Adipocyte (in vitro differentiated cells): ENCODE measurements at regions not wholly inside any gene's neighbourhood (a gene's known extent, or its start where the extent isn't known, plus 50 kb on each side); places are given as distances from the start of the nearest gene placed in this dataset.

Experiments
- DNase-seq: peaks from one replicate; pipeline ENCODE4 v3.0.0-alpha.2; 2015; ENCODE audit warnings: low read depth
- H3K27me3 ChIP-seq: replicated peaks from 2 replicates; pipeline ENCODE4 v1.7.0; 2013; ENCODE audit warnings: mild to moderate bottlenecking, low read length, moderate library complexity; ENCODE audit not compliant: control insufficient read depth, insufficient read depth
- H3K36me3 ChIP-seq: 2 replicates; pipeline ENCODE4 v1.7.0; 2013; ENCODE audit warnings: low read length, mild to moderate bottlenecking, moderate library complexity; ENCODE audit not compliant: control insufficient read depth, insufficient read depth, severe bottlenecking
- H3K4me1 ChIP-seq: 2 replicates; pipeline ENCODE4 v1.7.0; 2013; ENCODE audit warnings: mild to moderate bottlenecking, low read length, moderate library complexity; ENCODE audit not compliant: control insufficient read depth, insufficient read depth
- H3K4me3 ChIP-seq: 2 replicates; pipeline ENCODE4 v1.7.0; 2013; ENCODE audit warnings: mild to moderate bottlenecking, low read length, moderate library complexity
- H3K9ac ChIP-seq: 2 replicates; pipeline ENCODE4 v1.7.0; 2013; ENCODE audit warnings: mild to moderate bottlenecking, low read length, moderate library complexity
- H3K9me3 ChIP-seq: 2 replicates; pipeline ENCODE4 v1.7.0; 2013; ENCODE audit warnings: mild to moderate bottlenecking, low read length, moderate library complexity; ENCODE audit not compliant: control insufficient read depth

GRCh38 chr6:47135772-47136171 is 93.6 kb upstream of the ADGRF1 start:
- Histone ChIP-seq H3K27me3 (no peaks in the 10 kb centered on the region), H3K9ac (no peak overlapping the region), H3K4me3 (no peak overlapping the region), H3K9me3 (no peaks in the 10 kb centered on the region), H3K4me1 (peaks cover 28% of the 10 kb centered on the region), H3K36me3 (no peaks in the 10 kb centered on the region)
- peak; percentile 78 for DNase-seq

DNA sequence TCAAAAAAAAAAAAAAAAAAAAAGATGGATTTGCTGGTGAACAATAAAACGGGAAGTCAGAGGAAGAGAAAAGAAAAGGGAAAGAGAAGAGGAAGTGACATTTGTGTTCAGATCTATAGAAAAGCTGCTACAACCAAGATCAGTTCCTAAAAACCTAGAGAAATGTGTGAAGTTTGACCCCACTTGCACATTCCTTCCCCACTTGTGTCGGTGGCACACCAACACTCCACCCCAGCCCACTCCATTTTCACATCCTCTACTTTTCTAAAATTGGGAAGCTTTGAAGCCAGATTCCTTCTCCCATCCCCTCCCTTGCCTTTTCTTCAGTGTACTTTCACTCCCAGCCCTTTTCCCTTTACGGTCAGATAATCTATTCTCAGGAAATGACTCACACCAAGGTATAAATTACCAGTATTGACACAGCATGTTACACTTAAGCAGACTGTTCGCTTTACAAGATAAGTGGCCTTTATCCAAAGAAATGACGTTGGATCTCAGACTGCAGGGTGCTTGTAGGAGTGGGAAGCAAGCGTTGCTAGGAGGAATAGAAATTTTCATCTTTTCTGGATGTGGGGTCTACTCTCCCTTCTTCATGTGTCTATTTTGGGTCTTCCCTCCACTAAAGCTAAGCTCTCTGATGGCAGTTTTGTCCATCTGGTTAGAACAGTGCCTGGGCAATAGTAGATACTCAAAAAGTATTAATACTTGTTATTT is 92.5 kb upstream of the ADGRF1 start:
- H3K36me3 ChIP-seq: no peaks in the 10 kb centered on the region
- DNase-seq: peak; percentile 90
- peak overlapping the region; percentile 42 for H3K4me3 ChIP-seq
- H3K4me1 ChIP-seq: peaks cover 36% of the 10 kb centered on the region
- H3K9ac ChIP-seq: peak overlapping the region; percentile 27
- H3K27me3 ChIP-seq: no peaks in the 10 kb centered on the region
- H3K9me3 ChIP-seq: no peaks in the 10 kb centered on the region

DNA sequence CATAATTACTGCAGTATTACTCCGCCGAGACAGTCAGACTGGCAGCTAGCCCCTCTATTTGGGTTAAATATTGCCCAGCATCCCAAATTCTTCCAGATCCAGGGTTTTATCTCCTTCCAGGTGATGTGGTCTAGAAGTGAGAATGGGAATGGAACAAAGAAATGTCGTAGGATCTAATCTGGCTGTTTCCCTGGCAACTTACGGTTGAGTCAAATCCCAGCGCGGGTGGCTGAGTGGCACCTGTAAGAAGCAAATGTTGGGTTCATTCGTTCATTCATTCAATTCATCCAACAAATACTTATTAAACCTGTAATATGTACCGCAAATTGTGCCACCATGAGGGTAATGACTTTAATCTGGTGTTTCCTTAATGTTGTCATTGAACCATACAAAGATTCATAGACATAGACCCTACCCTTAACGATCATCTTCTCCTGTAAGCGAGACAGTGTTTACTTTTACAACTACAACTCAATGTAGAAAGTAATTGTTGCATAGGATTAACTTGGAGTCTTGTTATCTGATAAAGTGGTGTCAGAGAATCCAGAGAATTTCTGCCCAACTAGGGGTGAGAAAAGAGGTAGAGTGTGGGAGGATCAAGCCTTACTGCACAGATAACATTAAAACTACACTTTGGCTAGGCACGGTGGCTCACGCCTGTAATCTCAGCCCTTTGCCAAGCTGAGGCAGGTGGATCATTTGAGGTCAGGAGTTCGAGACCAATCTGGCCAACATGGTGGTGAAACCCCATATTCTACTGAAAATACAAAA is 91.3 kb upstream of the ADGRF1 start:
- Histone ChIP-seq H3K9me3 (no peaks in the 10 kb centered on the region), H3K4me1 (peaks cover 38% of the 10 kb centered on the region), H3K9ac (no peak overlapping the region), H3K4me3 (no peak overlapping the region), H3K27me3 (no peaks in the 10 kb centered on the region), H3K36me3 (no peaks in the 10 kb centered on the region)
- no peak for DNase-seq

- DNase-seq: no peak
- peaks cover 31% of the 10 kb centered on the region for H3K4me1 ChIP-seq
- H3K36me3 ChIP-seq: no peaks in the 10 kb centered on the region
- no peaks in the 10 kb centered on the region for H3K9me3 ChIP-seq
- H3K9ac ChIP-seq: no peak overlapping the region
- H3K4me3 ChIP-seq: no peak overlapping the region
- no peaks in the 10 kb centered on the region for H3K27me3 ChIP-seq
These were observed 90.6 kb upstream of the ADGRF1 start for GRCh38 chr6:47132724-47133123.

GRCh38 chr6:47131773-47132172 is 89.6 kb upstream of the ADGRF1 start:
- Histone ChIP-seq H3K4me3 (no peak overlapping the region), H3K9ac (no peak overlapping the region), H3K4me1 (peaks cover 37% of the 10 kb centered on the region), H3K9me3 (no peaks in the 10 kb centered on the region), H3K27me3 (no peaks in the 10 kb centered on the region), H3K36me3 (no peaks in the 10 kb centered on the region)
- no peak for DNase-seq

GRCh38 chr6:47130086-47130485 is 88.0 kb upstream of the ADGRF1 start:
- Histone ChIP-seq H3K36me3 (no peaks in the 10 kb centered on the region), H3K9ac (peak overlapping the region; percentile 0), H3K9me3 (no peaks in the 10 kb centered on the region), H3K4me1 (peaks cover 39% of the 10 kb centered on the region), H3K4me3 (no peak overlapping the region), H3K27me3 (no peaks in the 10 kb centered on the region)
- DNase-seq: no peak

GRCh38 chr6:47129129-47129528 is 87.0 kb upstream of the ADGRF1 start:
- Histone ChIP-seq H3K9ac (no peak overlapping the region), H3K27me3 (no peaks in the 10 kb centered on the region), H3K36me3 (no peaks in the 10 kb centered on the region), H3K4me1 (peaks cover 31% of the 10 kb centered on the region), H3K9me3 (no peaks in the 10 kb centered on the region), H3K4me3 (no peak overlapping the region)
- DNase-seq: no peak

- Histone ChIP-seq H3K4me1 (peaks cover 31% of the 10 kb centered on the region), H3K9ac (peak overlapping the region; percentile 33), H3K36me3 (no peaks in the 10 kb centered on the region), H3K27me3 (no peaks in the 10 kb centered on the region), H3K4me3 (peak overlapping the region; percentile 20), H3K9me3 (no peaks in the 10 kb centered on the region)
- DNase-seq: no peak
These were observed 84.7 kb upstream of the ADGRF1 start for GRCh38 chr6:47126647-47127391.

- no peak for DNase-seq
- H3K27me3 ChIP-seq: no peaks in the 10 kb centered on the region
These were observed 76.5 kb upstream of the ADGRF1 start for GRCh38 chr6:47118611-47119010.

DNA sequence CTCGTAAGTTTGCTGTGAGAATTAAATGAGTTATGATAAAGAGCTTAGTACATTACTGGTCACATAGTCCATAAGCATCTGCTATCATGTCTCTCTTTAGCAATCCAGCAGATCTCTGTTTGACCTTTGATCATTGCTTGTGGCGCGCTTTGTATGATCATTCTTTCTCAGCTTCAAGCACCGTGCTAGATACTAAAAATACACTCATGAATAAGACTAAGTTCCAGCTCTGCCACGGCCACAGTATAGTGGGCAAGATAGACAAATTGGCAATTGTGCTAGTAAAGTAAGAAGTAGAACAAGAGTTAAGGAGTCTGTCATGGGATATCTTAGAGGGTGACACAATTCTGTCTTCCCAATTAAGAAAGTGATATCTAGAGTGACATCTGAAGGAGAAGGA is 75.2 kb upstream of the ADGRF1 start:
- Histone ChIP-seq H3K4me1 (peaks cover 3% of the 10 kb centered on the region), H3K9ac (no peak overlapping the region), H3K36me3 (no peaks in the 10 kb centered on the region), H3K9me3 (no peaks in the 10 kb centered on the region), H3K27me3 (no peaks in the 10 kb centered on the region), H3K4me3 (no peak overlapping the region)
- DNase-seq: no peak

More at GRCh38 chr6:47118611-47119010, 76.5 kb upstream of the ADGRF1 start:
- H3K4me1 ChIP-seq: no peaks in the 10 kb centered on the region
- no peaks in the 10 kb centered on the region for H3K9me3 ChIP-seq
- H3K36me3 ChIP-seq: no peaks in the 10 kb centered on the region
- H3K4me3 ChIP-seq: no peak overlapping the region
- H3K9ac ChIP-seq: no peak overlapping the region

GRCh38 chr6:47116606-47117005 is 74.5 kb upstream of the ADGRF1 start:
- Histone ChIP-seq H3K9me3 (no peaks in the 10 kb centered on the region), H3K36me3 (no peaks in the 10 kb centered on the region), H3K4me3 (no peak overlapping the region), H3K4me1 (peaks cover 4% of the 10 kb centered on the region), H3K27me3 (no peaks in the 10 kb centered on the region), H3K9ac (no peak overlapping the region)
- no peak for DNase-seq
